GM21529 (cell line): ENCODE measurements at regions not wholly inside any gene's neighbourhood (a gene's known extent, or its start where the extent isn't known, plus 50 kb on each side); places are given as distances from the start of the nearest gene placed in this dataset.
"Not testable (repeated sequence)": the region's sequence is repeated elsewhere in the genome, so short reads cannot be mapped to it uniquely, and the experiment has no call there.

Experiments used
- ATAC-seq: cut with Tn5 transposase; IDR thresholded peaks from one replicate; pipeline ENCODE4 v1.9.1; 2021; ENCODE audit not compliant: unreplicated experiment

DNA sequence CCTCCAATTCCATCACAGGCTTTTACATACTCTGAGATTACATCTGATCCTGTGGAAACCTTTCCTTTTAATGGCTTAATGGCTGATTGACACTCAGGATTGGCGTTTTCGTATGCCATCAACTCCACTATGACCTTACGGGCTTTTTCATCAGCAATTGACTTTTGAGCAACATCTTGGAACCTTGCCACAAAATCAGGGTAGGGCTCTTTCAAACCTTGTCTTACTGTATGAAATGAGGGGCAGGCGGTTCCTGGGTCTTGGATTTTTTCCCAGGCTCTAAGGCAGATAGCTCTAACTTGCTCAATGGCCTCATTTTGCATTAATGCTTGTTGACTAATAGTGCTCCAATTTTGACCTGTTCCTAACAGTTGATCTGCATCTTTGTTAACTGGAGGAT is 250.9 kb upstream of the PRKCQ start:
- not testable (repeated sequence) for ATAC-seq

DNA sequence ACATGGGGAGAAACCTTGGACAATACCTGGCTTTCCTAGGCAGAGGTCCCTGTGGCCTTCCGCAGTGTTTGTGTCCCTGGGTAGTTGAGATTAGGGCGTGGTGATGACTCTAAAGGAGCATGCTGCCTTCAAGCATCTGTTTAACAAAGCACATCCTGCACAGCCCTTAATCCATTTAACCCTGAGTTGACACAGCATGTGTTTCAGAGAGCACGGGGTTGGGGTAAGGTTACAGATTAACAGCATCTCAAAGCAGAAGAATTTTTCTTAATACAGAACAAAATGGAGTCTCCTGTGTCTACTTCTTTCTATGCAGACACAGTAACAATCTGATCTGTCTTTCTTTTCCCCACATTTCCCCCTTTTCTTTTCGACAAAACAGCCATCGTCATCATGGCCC is 244.7 kb upstream of the PRKCQ start:
- not testable (repeated sequence) for ATAC-seq

DNA sequence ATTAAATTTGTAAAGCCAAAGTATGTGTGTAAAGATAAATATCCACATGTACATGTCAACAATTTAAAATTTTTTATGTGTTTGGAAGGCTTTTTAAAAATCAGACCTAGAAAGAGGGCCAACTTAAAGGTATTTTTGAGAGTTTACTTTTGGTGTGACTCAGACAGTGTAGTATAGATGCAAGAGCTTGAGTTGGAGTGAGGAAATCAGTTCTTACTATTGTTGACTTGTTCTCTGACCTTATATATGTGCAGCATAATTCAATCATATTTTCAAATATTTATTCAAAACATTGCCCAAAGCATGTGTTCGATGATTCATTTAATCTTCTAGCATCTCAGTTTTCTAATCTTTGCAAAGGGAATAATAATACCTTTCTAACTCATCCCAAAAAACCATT is 243.7 kb upstream of the PRKCQ start:
- ATAC-seq = no peak

DNA sequence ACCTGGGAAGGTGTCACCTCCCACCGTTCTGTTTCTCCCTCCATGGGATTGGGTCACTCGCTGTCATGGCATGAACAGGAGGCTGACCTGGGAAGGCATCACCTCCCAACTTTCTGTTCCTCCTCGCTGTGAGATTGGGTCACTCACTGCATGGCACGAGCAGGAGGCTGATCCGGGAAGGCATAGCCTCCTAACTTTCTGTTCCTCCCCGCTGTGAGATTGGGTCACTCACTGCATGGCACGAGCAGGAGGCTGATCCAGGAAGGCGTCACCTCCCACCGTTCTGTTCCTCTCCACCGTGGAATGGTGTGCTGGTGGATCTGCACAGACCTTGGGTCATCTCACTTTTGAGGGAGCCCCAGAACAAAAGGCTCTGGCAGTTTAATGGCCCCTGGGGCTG is 239.2 kb upstream of the PRKCQ start:
- no peak for ATAC-seq

DNA sequence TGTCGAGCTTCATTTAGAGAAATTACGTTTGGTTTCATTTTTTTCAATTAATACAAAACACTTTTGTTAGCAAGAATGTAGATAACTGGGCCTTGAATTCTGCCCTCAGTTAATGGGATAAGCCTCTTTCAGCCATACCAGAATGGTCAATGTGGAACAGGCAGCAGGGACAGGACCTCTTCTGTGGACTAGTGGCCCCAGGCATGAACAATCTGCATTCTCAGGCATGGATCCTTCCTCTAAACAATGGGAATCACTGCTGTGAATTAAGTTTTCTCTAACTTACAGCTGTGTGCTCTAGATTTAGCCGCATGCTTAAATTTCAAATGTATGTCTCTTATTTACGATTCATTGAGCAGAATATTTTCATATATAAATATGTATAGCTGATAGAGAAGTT is 237.7 kb upstream of the PRKCQ start:
- no peak for ATAC-seq

DNA sequence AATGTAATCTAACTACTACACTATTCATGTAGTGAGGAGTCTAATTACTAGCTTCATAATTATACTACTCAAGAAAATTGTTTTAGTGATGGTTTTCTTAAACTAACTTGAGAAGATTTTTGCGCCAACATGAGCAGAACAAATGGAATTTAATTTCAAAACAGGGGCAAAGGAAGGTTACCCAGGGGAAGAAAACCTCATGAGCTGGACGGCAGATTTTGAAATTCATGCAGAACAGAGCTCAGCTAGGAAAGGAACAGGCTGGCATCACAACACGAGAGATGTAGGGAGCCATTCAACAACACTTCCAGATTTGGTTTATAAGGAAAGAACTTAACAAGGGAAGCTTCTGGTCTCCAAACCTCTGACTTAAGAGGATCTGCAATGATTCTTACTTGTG is 235.3 kb upstream of the PRKCQ start:
- ATAC-seq = no peak

DNA sequence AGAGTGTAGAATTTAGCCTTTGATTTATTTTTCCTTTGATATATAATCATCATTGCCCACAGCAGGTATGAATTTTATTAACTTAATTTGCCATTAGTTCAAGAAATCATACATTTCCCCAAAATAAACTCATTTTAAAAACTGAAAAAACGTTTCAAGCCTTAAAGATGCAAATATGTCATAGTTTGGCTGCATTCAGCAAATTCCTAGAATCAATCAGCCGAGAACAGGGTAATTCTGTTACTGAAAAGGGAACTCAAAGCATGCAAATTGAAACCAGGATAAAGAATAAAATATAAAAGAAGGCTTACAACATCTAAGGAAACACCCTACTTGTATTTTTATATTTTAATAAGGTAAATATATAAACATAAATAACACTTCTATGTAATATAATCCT is 233.8 kb upstream of the PRKCQ start:
- no peak for ATAC-seq

DNA sequence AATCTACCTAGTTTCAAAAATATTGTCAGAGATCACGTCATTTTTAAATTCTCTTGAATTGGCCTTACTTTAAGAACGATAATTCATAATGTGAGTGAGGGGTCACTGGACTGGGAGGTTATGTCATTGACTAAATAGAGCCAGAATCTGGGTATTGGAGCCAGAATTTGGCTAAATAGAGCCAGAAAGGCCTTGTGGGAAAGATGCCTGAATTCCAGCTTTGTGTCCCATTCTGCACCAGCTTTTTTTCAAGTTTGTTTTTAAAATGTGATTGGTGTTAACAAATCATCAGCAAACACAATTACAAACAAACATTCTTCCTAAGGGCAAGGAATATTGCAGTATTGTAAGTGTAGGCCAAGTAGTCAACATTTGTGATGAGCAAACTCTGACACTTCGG is 233.2 kb upstream of the PRKCQ start:
- ATAC-seq = no peak

DNA sequence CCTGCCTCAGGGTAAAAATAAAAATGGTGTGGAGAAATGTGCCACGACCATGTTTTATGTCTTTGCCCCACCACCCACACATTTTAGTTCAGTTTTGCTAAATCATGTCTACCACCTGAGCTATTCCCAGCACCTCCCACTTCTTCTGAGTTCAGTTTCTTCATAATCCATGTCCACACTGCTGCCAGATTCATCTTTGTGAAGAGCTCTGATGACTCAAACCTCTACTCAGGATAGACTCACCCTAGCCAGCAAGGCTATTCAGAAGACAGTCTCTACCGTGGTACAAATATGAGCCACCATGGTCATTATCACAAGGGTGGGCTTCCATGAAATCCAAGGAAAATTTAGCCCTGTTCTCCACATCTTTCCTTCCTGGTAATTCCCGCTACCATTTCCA is 231.1 kb upstream of the PRKCQ start:
- no peak for ATAC-seq

DNA sequence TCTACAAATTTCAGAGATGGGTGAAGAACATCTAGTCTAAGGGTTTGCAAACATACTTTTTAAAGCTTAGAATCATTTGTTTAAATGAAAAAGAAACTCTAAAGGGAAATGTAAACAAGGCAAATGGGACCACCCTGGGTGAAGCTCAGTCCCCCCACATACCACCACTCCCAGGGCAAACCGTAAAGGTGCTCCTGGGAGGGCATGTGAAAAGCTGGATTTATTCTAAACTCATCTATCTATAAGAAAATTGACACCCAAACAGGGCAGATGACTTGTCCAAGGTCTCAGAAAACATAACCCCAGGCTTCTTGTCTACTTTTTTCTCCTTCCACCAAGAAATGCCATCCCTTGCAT is 223.3 kb upstream of the PRKCQ start:
- no peak for ATAC-seq

DNA sequence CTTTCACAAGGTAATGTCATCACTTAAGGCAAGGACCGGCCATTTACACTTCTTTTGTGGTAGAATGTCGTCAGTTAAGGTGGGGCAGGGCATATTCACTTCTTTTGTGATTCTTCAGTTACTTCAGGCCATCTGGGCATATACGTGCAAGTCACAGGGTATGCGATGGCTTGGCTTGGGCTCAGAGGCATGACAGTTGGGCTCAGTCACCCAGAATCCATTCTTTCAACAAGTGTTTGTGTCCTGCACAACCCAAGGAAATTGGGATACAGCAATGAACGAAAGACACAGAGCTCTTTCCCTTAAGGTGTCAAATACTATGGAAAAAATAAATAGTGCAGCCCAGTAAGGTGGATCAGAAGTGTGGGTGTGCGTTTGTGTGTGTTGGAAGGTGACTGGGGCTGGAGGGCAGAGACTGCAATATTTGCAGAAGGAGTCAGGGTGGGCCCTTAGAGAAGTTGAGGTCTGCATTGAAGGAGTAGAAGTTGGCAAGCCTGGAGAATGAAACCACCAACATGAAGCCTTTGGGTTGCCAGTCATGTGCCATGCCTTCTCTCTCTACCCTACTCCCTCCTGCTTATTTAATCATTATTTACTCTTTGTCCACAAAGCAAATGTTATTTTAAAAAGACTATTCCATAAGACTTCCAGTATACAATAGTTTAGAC is 222.8 kb upstream of the PRKCQ start:
- ATAC-seq = no peak

DNA sequence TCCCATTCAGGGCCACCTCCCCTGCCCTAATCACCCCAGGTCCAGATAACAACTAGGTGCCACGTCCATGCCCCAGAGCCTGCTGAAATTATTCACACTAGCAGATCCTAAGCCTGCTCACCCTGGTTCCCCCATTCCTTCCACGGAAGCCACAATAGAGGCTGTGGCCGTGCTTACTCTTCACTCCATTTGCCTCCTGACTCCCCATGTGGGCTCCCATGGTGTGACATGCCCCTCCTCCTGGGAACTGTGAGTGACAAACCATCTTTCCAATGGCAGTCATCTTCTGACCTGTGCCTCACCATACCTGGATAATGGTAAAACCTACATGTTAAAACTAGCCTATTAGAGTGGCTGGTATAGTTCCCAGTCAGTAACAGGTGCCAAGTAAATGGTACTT is 216.2 kb upstream of the PRKCQ start:
- ATAC-seq = no peak

DNA sequence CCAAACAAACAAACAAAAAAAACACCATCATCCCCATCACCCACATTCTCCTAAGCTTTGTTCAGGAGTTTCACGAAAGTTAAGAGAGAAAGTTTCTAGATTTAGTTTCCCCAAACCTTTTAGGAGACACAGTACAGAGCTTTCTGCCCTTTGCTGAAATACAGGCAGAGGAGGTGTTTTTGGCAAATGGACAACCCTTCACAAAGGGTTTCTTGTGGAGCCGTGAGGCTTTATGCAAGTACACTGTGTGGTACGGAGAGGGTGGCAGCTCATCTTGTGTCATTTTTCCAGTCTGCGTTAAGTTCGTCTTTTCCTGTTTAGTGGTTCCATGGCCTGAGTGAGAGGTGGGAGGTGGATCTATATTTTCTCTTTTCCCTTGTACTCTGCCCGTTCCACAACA is 215.5 kb upstream of the PRKCQ start:
- ATAC-seq = no peak

DNA sequence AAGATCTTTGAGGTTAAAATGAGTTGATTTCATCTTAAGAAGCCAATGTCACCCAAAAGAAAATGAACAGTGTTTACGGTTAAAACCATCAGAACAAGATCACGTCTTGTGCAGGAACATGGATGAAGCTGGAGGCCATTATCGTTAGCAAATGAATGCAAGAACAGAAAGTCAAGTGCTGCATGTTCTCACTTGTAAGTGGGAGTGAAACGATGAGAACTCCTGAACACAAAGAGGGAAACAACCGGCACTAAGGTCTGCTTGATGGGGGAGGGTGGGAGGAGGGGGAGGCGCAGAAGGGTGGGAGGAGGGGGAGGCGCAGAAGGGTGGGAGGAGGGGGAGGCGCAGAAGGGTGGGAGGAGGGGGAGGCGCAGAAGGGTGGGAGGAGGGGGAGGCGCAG is 214.8 kb upstream of the PRKCQ start:
- not testable (repeated sequence) for ATAC-seq

DNA sequence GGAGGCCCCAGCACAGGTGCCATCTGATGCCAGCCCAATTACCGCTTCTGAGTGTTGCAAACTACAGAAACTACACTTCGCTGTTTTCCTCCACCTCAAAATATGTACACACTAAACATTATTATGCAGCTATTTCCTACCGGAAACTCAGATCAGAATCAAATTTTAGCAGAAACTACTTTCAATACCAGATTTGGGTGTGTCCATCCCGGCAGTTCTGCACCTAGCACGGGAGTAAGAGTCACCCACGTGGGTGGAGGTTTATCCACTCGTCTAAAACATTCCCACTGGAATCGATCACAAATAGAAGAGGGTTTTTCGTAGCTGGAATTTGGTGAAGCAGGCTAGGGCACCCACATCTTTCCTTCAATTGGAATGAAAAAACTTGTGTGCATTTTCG is 214.4 kb upstream of the PRKCQ start:
- no peak for ATAC-seq

DNA sequence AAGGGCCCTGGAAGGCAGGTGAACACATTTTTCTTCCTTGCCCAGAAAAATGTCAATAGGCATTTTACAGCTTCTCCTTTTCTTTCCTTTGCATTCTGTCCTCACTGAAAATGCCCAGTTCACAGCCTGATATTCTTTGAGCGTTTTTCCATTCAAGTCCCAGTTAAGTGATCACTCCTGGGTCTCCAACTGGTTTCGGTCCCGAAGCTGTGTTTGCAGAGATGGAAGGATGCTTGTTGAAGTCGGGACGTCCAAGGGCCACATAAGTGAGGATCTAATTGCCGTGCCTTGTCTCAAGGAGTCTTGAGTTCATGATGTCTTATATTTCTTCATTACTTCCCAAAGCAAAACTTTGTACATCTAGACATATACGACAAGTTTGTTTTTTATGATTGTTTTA is 208.7 kb upstream of the PRKCQ start:
- ATAC-seq = no peak

DNA sequence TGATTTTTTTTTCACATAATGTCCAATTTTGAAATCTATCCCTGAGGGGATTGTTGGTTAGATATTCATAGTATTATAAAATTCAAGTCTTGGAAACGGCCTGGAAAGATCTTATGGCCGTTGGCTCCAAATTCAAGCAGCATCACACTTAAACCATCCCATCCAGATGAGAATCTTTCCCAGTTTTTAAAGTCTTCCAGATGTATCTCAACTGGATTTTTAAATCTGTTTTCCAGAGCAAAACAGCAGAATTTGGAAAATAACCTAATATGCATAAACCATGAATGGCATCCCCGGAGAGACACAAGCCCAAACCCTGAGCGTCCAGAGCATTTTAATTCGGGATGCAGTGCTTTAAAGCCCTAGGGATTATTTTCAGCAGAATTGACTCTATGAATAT is 208.2 kb upstream of the PRKCQ start:
- no peak for ATAC-seq

DNA sequence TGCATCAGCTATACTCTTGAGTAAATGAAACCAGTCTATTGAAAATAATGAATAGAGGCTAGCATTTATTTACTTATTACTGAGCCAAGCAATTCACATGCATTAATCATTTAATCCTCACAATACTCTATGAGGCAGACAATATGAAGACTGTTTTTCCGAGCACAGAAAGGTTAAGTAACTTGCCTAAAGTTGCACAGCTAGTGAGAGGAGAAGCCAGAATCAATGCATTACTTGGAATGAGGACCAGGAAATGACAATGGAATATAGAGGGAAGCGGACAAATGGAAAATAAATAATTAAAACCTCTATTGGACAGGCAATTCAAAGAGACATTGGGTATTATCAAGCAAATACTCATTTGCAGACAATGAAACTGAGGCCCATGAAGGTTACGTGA is 207.6 kb upstream of the PRKCQ start:
- ATAC-seq = no peak

DNA sequence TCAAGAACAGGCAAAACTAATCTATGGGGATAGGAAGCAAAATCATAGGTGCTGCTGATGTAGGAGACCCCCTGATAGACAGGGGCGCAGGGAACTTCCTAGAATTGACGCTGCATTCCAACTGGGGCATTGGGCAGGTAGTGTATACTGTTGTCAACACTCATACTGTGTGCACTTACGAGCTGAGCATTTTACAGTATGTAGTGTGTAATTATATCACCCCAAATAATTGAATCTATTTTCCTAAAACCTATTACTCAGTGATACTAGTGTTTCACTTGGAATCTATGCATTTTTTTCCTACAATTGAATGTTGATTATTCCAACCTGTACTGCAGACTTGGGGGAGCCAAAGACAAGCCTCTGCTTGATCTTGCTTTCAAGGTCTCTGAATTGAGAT is 207.0 kb upstream of the PRKCQ start:
- no peak for ATAC-seq

DNA sequence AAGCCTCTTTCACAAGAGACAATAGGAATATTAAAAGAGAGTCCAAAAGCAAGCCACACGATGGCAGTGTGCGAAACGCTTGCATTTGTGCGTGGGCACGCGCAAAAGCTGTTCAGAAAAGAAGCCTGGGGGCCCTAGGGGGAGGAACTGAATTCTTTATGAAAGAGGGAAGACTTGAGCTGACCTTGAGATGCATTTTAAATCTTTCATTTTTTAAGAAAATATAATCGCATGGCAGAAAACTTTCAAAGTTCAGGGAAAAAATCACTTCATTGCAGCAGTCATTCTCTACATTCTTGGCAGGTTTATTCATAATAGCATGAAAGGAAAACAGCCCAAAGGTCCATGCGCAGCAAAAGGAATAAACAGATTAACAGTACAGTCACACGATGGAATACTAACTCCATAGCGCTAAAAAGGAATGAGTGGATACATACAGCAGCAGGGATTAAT is 206.5 kb upstream of the PRKCQ start:
- no peak for ATAC-seq

DNA sequence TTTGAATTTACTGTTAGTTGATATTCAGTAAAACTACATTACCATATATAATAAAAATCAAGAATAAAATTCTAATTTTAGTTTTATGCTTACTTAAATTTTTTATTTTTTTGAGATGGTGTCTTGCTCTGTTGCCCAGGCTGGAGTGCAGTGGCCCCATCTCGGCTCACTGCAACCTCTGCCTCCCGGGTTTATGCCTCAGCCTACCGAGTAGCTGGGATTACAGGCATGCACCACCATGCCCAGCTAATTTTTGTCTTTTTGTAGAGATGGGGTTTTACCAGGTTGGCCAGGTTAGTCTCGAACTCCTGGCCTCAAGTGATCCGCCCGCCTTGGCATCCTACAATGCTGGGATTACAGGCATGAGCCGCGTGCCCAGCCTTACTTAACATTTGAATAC is 204.4 kb upstream of the PRKCQ start:
- not testable (repeated sequence) for ATAC-seq

DNA sequence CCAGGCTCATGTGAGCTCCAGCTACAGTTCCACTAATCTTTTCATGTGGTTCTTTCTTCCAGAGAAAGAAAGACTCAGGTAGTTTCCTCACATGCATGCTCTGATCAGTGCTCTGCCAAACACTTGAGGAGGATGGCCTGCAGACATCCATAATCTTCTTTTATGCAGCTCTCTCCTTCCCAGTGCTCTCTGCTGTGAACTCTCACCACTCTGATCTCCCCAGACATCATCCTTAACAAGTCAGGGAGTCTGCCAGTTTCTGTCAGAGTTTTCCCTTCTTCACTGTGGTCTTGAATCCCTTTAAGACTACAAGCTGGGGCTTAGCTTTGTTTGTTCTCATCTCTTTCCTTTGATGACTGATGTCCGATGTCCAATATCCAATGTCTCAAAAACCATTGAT is 203.4 kb upstream of the PRKCQ start:
- ATAC-seq = no peak

DNA sequence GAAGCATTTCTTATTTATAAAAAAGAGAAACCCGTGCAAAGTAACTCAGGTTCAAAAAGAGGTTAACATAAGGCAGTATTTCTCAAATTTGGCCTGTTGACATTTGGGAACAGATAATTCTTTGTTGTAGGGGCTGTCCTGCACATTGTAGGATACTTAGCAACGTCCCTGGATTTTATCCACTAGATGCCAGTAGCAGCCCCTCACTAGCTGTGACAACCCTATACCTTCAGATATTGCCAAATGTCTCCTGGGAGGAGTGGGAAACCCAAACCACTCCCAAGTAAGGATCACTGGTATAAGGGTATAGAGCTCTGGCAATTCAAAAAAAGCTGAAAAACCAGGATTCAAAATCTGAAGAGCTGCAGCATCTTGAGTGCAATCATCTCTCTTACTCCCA is 202.3 kb upstream of the PRKCQ start:
- ATAC-seq = no peak
